ENCODE measurements at regions not wholly inside any gene's neighbourhood (a gene's known extent, or its start where the extent isn't known, plus 50 kb on each side); places are given as distances from the start of the nearest gene placed in this dataset.
"Not testable (repeated sequence)": the region's sequence is repeated elsewhere in the genome, so short reads cannot be mapped to it uniquely, and the experiment has no call there.

GRCh38 chr11:129731316-129731715, 84.3 kb upstream of the TMEM45B start:
- no peak for DNase-seq

GRCh38 chr11:129732941-129733340, 82.7 kb upstream of the TMEM45B start:
- DNase-seq: no peak

- no peak for DNase-seq
Observed at GRCh38 chr11:129733384-129733783, 82.3 kb upstream of the TMEM45B start.

- no peak for DNase-seq
Observed at GRCh38 chr11:129733981-129734380, 81.7 kb upstream of the TMEM45B start.

- no peak for DNase-seq
Observed at GRCh38 chr11:129734654-129735053, 81.0 kb upstream of the TMEM45B start.

GRCh38 chr11:129737831-129738230, 77.8 kb upstream of the TMEM45B start:
- DNase-seq: no peak

GRCh38 chr11:129738242-129738641, 77.4 kb upstream of the TMEM45B start:
- DNase-seq: no peak

GRCh38 chr11:129739339-129739738, 76.3 kb upstream of the TMEM45B start:
- DNase-seq: no peak

- DNase-seq: no peak
Observed at GRCh38 chr11:129740125-129740719, 75.4 kb upstream of the TMEM45B start.

- DNase-seq: no peak
Observed at GRCh38 chr11:129743112-129743815, 72.4 kb upstream of the TMEM45B start.

- DNase-seq: no peak
Observed at GRCh38 chr11:129747071-129747470, 68.6 kb upstream of the TMEM45B start.

GRCh38 chr11:129749141-129749540, 66.5 kb upstream of the TMEM45B start:
- no peak for DNase-seq

- DNase-seq: peak; percentile 51 to 87
Observed at GRCh38 chr11:129750343-129751292, 65.0 kb upstream of the TMEM45B start.

- no peak for DNase-seq
Observed at GRCh38 chr11:129751511-129751910, 64.1 kb upstream of the TMEM45B start.

- not testable (repeated sequence) for DNase-seq
Observed at GRCh38 chr11:129763569-129763968, 52.1 kb upstream of the TMEM45B start.

GRCh38 chr11:129764204-129764603, 51.4 kb upstream of the TMEM45B start:
- not testable (repeated sequence) for DNase-seq

Measured in inflammatory macrophage treated with lipopolysaccharide for 1 hour (primary cell).